Activated CD8-positive, alpha-beta memory T cell treated with anti-CD3 and anti-CD28 coated beads, Interleukin-2, amount 10 ng/mL, durations not matched to agents 7 days and 5 days (primary cell): ENCODE measurements at regions not wholly inside any gene's neighbourhood (a gene's known extent, or its start where the extent isn't known, plus 50 kb on each side); places are given as distances from the start of the nearest gene placed in this dataset.
"Not testable (repeated sequence)": the region's sequence is repeated elsewhere in the genome, so short reads cannot be mapped to it uniquely, and the experiment has no call there.

Source experiments
- ATAC-seq: fragments of 150-1000 bp; cut with Tn5 transposase; one replicate; pipeline ENCODE4 v1.10.0; 2021; ENCODE audit warnings: moderate library complexity
- CTCF ChIA-PET: fragments of 350-600 bp; sonication (Branson Sonifier 250); formaldehyde crosslinking; loops from one replicate; lab custom pipeline; 2021; ENCODE audit warnings: antibody characterized with exemption; lab: Charles Lee
- DNase-seq: peaks from one replicate; pipeline ENCODE4 v3.0.0-alpha.2; 2020
- H3K27ac Mint-ChIP-seq: one replicate; pipeline ENCODE4 v1.8.0; 2021; ENCODE audit warnings: mild to moderate bottlenecking, mixed read lengths
- H3K27me3 Mint-ChIP-seq: one replicate; pipeline ENCODE4 v1.8.0; 2021; ENCODE audit warnings: mixed read lengths
- H3K36me3 Mint-ChIP-seq: one replicate; pipeline ENCODE4 v1.8.0; 2021; ENCODE audit warnings: mild to moderate bottlenecking, mixed read lengths
- H3K4me1 Mint-ChIP-seq: one replicate; pipeline ENCODE4 v1.8.0; 2021; ENCODE audit warnings: mixed read lengths
- H3K4me3 Mint-ChIP-seq: one replicate; pipeline ENCODE4 v1.8.0; 2021; ENCODE audit warnings: mild to moderate bottlenecking, moderate library complexity, mixed read lengths
- H3K9me3 Mint-ChIP-seq: one replicate; pipeline ENCODE4 v1.8.0; 2022; ENCODE audit warnings: low read depth, mixed read lengths

DNA sequence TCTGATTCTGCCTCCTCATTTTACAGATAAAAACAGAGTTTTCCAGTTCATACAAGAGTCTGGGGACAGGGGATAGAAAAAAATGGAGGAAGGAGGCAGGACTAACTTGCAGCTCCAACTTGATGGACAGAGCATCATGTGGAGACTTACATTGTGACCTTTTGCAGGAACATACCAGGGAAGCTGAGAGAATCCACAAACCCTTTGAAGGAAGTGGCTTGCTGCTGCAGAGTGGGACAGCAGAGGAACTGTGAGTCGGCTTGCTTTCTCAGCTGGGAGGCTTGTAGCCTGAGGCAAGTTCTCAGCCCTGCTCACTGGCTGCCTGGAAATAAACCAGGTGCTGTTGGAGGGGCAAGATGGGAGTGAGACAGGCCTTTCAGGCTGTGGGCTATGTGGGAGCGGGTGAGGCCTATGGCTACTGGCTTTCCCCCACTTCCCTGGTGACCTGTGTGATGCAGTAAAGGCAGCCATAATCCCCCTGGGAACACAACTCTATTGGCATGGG is 614.4 kb downstream of the KCTD12 start:
- H3K4me3 Mint-ChIP-seq, result no peak overlapping the region
- no peaks in the 10 kb centered on the region for H3K4me1 Mint-ChIP-seq
- H3K27me3 Mint-ChIP-seq, result no peaks in the 10 kb centered on the region
- peaks cover 3% of the 10 kb centered on the region for H3K9me3 Mint-ChIP-seq
- CTCF ChIA-PET, result no interaction called here
- no peak for ATAC-seq
- H3K36me3 Mint-ChIP-seq, result no peaks in the 10 kb centered on the region
- DNase-seq, result no peak
- H3K27ac Mint-ChIP-seq, result no peak overlapping the region

DNA sequence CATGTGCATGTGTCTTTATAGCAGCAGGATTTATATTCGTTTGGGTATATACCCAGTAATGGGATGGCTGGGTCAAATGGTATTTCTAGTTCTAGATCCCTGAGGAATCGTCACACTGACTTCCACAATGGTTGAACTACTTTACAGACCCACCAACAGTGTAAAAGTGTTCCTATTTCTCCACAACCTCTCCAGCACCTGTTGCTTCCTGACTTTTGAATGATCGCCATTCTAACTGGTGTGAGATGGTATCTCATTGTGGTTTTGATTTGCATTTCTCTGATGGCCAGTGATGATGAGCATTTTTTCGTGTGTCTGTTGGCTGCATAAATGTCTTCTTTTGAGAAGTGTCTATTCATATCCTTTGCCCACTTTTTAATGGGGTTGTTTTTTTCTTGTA is 617.9 kb downstream of the KCTD12 start:
- H3K27ac Mint-ChIP-seq, H3K36me3 Mint-ChIP-seq, CTCF ChIA-PET: not testable (repeated sequence)

DNA sequence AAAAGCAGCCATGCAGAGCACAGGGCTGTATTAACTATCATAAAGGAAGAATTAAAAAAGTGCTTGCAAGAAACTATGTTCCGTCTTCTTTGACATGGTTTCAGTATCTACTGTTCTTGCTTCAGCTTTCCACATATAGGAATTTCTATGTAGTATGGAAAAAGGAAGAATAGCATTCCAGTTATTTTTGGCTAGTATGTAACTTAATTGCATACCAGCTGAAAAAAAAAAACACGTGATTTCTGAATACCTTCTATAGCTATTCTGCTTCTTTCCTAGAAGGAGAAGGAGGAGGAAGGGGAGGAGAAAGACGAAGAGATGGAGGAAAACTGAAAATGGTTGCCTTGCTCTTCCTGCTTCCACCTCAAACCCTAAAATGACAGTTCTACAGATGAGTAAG is 619.0 kb downstream of the KCTD12 start:
- ATAC-seq, result no peak
- H3K4me1 Mint-ChIP-seq, result no peaks in the 10 kb centered on the region
- DNase-seq, result no peak
- CTCF ChIA-PET, result no interaction called here
- H3K9me3 Mint-ChIP-seq, result peaks cover 3% of the 10 kb centered on the region
- no peaks in the 10 kb centered on the region for H3K27me3 Mint-ChIP-seq
- H3K27ac Mint-ChIP-seq, result no peak overlapping the region
- H3K36me3 Mint-ChIP-seq, result no peaks in the 10 kb centered on the region
- H3K4me3 Mint-ChIP-seq, result no peak overlapping the region

More for the DNA sequence above, 617.9 kb downstream of the KCTD12 start:
- not testable (repeated sequence) for ATAC-seq, H3K9me3 Mint-ChIP-seq, DNase-seq, H3K4me3 Mint-ChIP-seq, H3K27me3 Mint-ChIP-seq, H3K4me1 Mint-ChIP-seq

DNA sequence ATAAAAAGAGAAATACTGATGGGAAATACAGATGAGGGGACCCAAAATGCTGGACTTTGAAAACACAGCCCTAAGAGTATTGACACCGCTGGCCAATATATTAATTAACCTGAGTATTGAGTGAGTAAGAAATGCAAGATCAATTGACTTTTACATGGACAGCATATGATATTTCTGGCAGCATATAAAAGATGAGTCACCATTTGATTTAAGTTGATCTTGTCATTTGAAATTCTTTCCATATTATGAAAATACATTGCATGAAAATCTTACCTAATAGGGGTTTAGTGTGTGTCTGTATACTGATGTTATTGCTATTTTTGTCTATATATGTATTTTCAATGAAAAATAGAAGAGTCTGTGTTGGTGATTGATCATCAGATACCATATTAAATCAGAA is 619.6 kb downstream of the KCTD12 start:
- no peak overlapping the region for H3K27ac Mint-ChIP-seq
- ATAC-seq (no peak), DNase-seq (no peak)
- no peaks in the 10 kb centered on the region for H3K36me3 Mint-ChIP-seq
- H3K27me3 Mint-ChIP-seq, result no peaks in the 10 kb centered on the region
- H3K4me1 Mint-ChIP-seq, result no peaks in the 10 kb centered on the region
- H3K4me3 Mint-ChIP-seq, result no peak overlapping the region
- peaks cover 3% of the 10 kb centered on the region for H3K9me3 Mint-ChIP-seq
- CTCF ChIA-PET, result no interaction called here

DNA sequence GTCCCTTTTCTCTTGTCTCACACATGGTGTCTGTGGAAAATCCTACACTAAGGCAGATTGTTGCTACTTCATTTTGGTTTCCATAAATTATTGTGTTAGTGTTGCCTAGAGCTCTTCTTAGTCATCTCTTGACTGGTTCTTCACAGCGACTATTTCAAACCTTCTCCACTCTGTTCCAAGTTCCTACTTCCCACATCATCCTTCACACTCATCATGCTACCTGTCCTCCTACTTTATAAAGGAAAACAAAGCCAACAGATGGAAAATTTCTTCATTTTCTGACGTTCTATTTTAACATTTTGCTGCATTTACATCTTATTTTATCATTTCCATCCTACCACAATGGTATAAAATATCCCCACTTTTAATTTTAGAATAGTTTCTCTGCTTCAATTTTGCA is 614.1 kb downstream of the LMO7 start:
- no peaks in the 10 kb centered on the region for H3K9me3 Mint-ChIP-seq
- no peak overlapping the region for H3K27ac Mint-ChIP-seq
- CTCF ChIA-PET, result interaction anchor here (0.7 kb wide), 1 partner anchor 1103 kb away, joined by 3 read pairs; no protein-coding TSS in a partner anchor
- H3K27me3 Mint-ChIP-seq, result no peaks in the 10 kb centered on the region
- ATAC-seq (no peak), DNase-seq (no peak)
- H3K36me3 Mint-ChIP-seq, result no peaks in the 10 kb centered on the region
- no peak overlapping the region for H3K4me3 Mint-ChIP-seq
- H3K4me1 Mint-ChIP-seq, result no peaks in the 10 kb centered on the region

DNA sequence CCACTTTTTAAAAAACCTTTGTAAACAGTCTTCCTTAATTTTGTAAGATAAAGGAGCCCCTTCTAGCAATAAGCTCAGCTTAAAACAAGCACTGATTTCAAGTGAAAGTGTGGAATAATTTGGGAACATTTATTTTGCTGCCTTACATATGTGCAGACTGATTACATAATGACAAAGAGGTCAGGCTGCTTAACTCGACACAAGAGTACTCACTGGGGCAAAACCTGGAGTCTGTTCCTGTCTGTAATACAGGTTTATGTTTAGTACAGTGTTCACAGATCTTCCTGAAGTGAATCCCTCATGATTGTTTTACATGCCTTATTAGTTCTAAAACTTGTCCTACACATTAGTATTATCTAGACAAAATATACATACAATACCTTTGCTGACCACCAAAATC is 609.8 kb downstream of the LMO7 start:
- Mint-ChIP-seq H3K4me1 (no peaks in the 10 kb centered on the region), H3K27me3 (no peaks in the 10 kb centered on the region), H3K36me3 (no peaks in the 10 kb centered on the region), H3K9me3 (no peaks in the 10 kb centered on the region), H3K4me3 (no peak overlapping the region), H3K27ac (no peak overlapping the region)
- ATAC-seq, result no peak
- CTCF ChIA-PET, result no interaction called here
- no peak for DNase-seq

DNA sequence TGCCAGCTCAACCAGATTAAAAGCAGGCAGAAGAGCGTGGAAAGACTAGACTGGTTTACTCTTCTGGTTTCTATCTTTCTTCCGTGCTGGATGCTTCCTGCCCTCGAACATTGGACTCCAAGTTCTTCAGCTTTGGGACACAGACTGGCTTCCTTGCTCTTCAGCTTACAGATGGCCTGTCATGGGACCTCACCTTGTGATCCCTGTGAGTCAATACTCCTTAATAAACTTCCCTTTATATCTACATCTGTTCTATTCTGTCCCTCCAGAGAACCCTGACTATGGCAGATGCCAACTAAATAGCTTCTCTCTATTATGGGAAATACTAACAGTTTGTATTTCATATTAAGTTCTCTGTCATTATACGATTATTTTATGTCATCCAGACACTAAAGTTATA is 609.1 kb downstream of the LMO7 start:
- no peak overlapping the region for H3K27ac Mint-ChIP-seq
- H3K4me1 Mint-ChIP-seq, result no peaks in the 10 kb centered on the region
- no peaks in the 10 kb centered on the region for H3K27me3 Mint-ChIP-seq
- no peak for ATAC-seq
- no peak for DNase-seq
- no peaks in the 10 kb centered on the region for H3K36me3 Mint-ChIP-seq
- CTCF ChIA-PET, result no interaction called here
- H3K9me3 Mint-ChIP-seq, result no peaks in the 10 kb centered on the region
- no peak overlapping the region for H3K4me3 Mint-ChIP-seq

DNA sequence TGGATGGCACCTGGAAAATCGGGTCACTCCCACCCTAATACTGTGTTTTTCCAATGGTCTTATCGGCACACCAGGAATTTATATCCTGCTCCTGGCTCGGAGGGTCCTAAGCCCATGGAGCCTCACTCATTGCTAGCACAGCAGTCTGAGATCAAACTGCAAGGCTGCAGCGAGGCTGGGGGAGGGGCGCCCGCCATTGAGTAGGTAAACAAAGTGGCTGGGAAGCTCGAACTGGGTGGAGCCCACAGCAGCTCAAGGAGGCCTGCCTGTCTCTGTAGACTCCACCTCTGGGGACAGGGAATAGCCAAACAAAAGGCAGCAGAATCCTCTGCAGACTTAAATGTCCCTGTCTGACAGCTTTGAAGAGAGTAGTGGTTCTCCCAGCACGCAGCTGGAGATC is 607.0 kb downstream of the LMO7 start:
- ATAC-seq, H3K27me3 Mint-ChIP-seq, H3K4me1 Mint-ChIP-seq, H3K27ac Mint-ChIP-seq, DNase-seq, CTCF ChIA-PET, H3K9me3 Mint-ChIP-seq, H3K4me3 Mint-ChIP-seq, H3K36me3 Mint-ChIP-seq: not testable (repeated sequence)

DNA sequence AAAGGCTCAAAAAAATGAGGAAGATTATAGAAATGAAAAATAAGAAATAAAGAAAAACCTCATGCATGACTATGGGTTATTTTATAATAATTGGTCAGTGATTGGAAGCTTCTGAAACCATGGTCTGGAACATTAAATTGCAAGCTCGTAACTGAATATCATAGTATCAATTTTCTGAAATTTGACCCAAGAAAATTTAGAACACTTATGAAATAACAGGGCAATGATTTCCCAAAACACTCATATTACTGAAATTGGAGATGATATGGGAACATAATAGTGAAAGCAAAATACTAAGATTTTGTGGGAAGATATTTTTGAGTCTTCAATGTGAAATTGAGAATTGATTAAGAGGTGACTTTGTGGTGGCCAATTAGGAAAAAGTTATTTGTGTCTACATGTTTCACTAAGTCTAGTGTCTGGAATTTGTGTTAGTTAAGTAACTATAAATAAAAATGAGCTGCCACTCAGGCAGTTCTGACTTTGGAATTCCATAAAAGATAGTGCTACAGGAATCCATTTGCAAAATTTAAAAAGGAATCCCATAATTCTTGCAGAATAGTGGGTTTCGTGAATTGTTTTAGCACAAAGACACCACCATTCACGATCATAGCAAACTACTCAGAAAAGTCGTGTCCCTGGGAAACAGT is 603.0 kb downstream of the LMO7 start:
- Mint-ChIP-seq H3K4me1 (no peaks in the 10 kb centered on the region), H3K4me3 (no peak overlapping the region), H3K36me3 (no peaks in the 10 kb centered on the region), H3K27ac (no peak overlapping the region), H3K9me3 (no peaks in the 10 kb centered on the region), H3K27me3 (no peaks in the 10 kb centered on the region)
- no peak for ATAC-seq
- CTCF ChIA-PET, result no interaction called here
- no peak for DNase-seq

DNA sequence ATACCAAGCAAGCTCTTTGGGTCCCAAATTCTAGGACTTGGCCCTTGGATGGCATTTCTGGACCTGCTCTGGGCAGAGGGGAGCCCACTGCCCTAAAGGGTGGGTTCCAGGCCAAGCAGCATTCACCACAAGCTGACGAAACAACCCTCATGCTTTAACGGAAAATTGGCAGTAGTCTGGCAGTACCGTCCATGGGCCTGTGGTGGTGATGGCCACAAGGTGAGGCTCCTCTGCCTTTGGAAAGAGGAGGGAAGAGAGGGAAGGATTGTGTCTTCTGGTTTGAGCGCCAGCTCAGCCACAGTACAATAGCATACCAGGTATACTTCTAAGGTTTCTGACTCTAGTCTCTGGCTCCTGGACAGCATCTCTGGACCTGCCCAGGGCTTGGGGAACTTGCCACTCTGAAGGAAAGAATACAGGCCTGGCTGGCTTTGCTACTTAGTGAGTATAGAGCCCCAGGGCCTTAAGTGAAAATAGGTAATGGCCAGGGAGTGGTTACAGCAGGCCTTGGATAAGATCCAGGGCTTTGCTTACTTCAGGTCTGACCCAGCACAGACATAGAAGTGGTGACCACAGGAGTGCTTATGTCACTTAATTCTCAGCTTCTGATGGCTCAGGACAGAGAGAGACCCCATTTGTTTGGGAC is 595.5 kb downstream of the LMO7 start:
- H3K4me3 Mint-ChIP-seq, result no peak overlapping the region
- DNase-seq (no peak), ATAC-seq (no peak)
- no peaks in the 10 kb centered on the region for H3K4me1 Mint-ChIP-seq
- CTCF ChIA-PET, result no interaction called here
- H3K27me3 Mint-ChIP-seq, result no peaks in the 10 kb centered on the region
- H3K36me3 Mint-ChIP-seq, result no peaks in the 10 kb centered on the region
- no peak overlapping the region for H3K27ac Mint-ChIP-seq
- no peaks in the 10 kb centered on the region for H3K9me3 Mint-ChIP-seq

DNA sequence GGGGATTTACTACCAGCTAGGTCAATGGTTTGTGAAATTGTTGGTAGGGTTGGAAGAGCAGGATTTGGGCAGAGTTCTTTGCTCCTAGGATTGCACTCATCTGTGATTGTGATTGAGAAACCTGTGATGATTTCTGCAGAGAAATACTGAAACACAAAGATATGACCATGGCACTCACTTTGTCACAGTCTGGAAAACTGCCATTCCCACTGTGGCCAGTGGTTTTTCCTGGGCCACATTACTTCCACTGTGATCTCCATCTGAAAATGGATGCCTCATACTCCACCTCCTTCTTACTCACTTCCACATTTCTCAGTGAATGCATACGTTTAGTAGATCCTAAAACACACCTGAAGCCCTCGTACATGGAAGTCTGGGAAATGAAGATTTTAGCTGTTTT is 593.2 kb downstream of the LMO7 start:
- no peak overlapping the region for H3K4me3 Mint-ChIP-seq
- no peak overlapping the region for H3K27ac Mint-ChIP-seq
- no peaks in the 10 kb centered on the region for H3K9me3 Mint-ChIP-seq
- DNase-seq, result no peak
- no peaks in the 10 kb centered on the region for H3K27me3 Mint-ChIP-seq
- H3K36me3 Mint-ChIP-seq, result no peaks in the 10 kb centered on the region
- no peaks in the 10 kb centered on the region for H3K4me1 Mint-ChIP-seq
- CTCF ChIA-PET, result no interaction called here
- no peak for ATAC-seq

DNA sequence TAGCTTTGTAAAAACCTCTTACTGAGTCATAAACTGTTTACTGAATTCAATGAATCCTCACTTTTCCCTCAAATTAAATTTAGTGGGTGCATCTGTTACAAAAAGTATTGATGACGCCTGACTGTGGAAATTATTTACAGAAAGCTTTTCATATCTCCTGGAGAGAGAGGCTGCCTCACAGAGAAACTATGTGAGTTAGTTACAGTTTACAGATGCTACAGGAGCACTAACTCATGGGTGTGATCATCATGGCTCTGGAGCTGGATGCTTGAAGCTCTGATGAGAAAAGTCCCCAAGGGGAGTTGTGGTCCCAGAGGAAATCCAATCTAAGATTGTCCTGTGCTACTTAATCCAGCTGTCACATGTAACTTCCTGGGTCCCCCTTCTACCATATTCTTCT is 590.8 kb downstream of the LMO7 start:
- CTCF ChIA-PET, result no interaction called here

DNA sequence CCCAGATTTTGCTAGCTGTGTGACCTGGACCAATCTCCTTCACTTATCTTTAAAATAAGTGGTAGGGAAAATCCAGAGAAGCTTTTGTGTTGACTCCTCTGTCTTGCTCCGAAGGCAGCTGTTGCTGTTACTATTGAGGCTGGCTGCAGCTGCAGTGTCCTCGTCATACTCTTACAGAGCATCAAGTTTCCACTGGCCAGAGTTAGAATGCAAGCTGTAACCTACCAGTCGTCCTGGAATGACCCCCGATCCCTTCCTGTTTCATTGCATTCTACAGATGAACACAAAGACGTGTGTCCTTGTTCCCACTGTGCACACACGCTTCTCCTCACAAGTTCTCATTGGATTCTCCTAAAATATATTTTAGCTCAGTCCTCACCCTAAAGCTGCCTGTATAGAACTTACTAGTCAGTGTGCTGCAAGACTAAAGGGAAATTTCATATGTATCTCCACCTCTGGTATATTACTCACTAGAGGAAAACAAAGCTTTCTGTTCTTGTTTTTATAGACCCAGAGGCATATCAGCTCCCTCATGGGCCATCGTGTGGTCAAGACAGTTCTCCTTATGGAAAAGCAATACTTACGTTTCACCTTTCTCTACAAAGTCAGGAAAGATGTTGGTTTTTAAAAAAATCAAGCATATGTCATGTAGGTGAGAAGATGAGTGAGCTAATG is 589.8 kb downstream of the LMO7 start:
- Mint-ChIP-seq H3K27ac (no peak overlapping the region), H3K27me3 (no peaks in the 10 kb centered on the region), H3K4me3 (no peak overlapping the region), H3K36me3 (no peaks in the 10 kb centered on the region), H3K9me3 (no peaks in the 10 kb centered on the region), H3K4me1 (no peaks in the 10 kb centered on the region)
- ATAC-seq (no peak), DNase-seq (no peak)
- CTCF ChIA-PET, result interaction anchor here (0.6 kb wide), 1 partner anchor 168 kb away, joined by 3 read pairs; no protein-coding TSS in a partner anchor

More for the DNA sequence above, 590.8 kb downstream of the LMO7 start:
- ATAC-seq (no peak), DNase-seq (no peak)
- Mint-ChIP-seq H3K4me1 (no peaks in the 10 kb centered on the region), H3K27me3 (no peaks in the 10 kb centered on the region), H3K27ac (no peak overlapping the region), H3K9me3 (no peaks in the 10 kb centered on the region), H3K36me3 (no peaks in the 10 kb centered on the region), H3K4me3 (no peak overlapping the region)

DNA sequence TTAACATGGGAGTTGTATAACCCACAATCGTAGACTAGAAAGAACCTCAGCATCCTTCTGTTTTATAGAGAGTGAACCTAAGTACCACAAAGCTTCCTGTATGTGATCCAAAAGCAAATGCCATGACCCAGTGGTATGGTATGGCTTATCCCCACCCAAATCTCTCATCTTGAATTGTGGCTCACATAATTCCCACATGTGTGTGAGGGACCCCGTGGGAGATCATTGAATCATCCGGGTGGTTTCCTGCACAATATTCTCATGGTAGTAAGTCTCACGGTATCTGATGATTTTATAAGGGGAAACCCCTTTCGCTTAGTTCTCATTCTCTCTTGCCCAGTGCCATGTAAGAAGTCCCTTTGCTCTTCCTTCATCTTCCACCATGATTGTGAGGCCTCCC is 587.9 kb downstream of the LMO7 start:
- CTCF ChIA-PET, result no interaction called here
- Mint-ChIP-seq H3K4me1 (no peaks in the 10 kb centered on the region), H3K36me3 (no peaks in the 10 kb centered on the region)

More for the DNA sequence above, 587.9 kb downstream of the LMO7 start:
- no peak overlapping the region for H3K4me3 Mint-ChIP-seq
- ATAC-seq (no peak), DNase-seq (no peak)
- no peaks in the 10 kb centered on the region for H3K9me3 Mint-ChIP-seq
- no peak overlapping the region for H3K27ac Mint-ChIP-seq
- H3K27me3 Mint-ChIP-seq, result no peaks in the 10 kb centered on the region
